Astrocyte of the cerebellum (primary cell): ENCODE measurements at regions not wholly inside any gene's neighbourhood (a gene's known extent, or its start where the extent isn't known, plus 50 kb on each side); places are given as distances from the start of the nearest gene placed in this dataset.
"Not testable (repeated sequence)": the region's sequence is repeated elsewhere in the genome, so short reads cannot be mapped to it uniquely, and the experiment has no call there.

Experiments used
- DNase-seq: peaks from one replicate; pipeline ENCODE4 v3.0.0-alpha.2; 2011; ENCODE audit warnings: low read depth
- H3K4me3 ChIP-seq: 2 replicates; pipeline ENCODE4 v1.5.1; 2011; ENCODE audit warnings: mild to moderate bottlenecking, low read depth, low read length, moderate library complexity
- in situ Hi-C: cut with HindIII; loops from 2 replicates; pipeline ENCODE4 v1.10.0; 2017; ENCODE audit warnings: low sequenced_read_pairs
- TF ChIP-seq, protein P1 (sequence below): IDR thresholded peaks from 2 replicates; pipeline ENCODE4 v1.5.1; 2012; ENCODE audit warnings: low read length, low read depth, moderate library complexity, mild to moderate bottlenecking; ENCODE audit errors: missing control alignments

DNA sequence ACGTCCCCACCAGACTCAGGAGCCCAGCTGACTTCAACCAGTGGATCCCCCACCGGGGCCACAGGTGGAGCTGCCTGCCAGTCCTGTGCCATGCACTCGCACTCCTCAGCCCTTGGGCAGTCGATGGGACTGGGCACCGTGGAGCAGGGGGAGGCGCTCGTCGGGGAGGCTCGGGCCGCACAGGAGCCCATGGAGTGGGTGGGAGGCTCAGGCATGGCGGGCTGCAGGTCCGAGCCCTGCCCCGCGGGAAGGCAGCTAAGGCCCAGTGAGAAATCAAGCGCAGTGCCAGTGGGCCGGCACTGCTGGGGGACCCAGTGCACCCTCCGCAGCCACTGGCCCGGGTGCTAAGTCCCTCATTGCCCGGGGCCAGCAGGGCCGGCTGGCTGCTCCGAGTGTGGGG is 52.3 kb upstream of the LRRC30 start:
- DNase-seq, in situ Hi-C loops, H3K4me3 ChIP-seq: not testable (repeated sequence)

DNA sequence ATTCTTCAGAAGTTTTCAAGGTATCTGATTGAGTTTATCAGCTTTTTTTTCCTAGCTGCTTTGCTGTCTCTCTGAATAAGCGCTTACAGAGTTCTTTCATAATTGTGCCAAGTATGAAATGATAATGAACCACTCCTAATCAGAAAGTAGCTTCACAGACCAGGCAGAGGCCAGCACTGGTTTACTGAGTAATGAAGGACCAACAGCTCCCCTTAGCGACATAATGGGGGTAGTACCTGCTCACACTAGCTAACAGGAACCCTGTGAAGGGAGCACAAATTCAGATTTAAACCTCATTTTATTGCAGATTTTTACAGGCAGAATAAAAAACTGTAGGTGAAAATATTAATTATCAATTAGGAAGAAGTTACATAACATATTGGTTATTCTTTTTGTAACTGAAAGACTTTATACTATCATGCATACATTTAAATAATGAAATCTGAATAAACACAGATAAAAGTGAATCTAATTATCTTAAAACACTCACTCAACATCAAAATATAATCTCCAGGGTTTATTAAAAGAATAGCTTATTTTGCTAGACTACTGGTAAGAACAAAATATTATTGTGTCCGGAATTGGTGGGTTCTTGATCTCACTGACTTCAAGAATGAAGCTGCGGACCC is 53.7 kb upstream of the LRRC30 start:
- TF ChIP-seq, protein P1, sequence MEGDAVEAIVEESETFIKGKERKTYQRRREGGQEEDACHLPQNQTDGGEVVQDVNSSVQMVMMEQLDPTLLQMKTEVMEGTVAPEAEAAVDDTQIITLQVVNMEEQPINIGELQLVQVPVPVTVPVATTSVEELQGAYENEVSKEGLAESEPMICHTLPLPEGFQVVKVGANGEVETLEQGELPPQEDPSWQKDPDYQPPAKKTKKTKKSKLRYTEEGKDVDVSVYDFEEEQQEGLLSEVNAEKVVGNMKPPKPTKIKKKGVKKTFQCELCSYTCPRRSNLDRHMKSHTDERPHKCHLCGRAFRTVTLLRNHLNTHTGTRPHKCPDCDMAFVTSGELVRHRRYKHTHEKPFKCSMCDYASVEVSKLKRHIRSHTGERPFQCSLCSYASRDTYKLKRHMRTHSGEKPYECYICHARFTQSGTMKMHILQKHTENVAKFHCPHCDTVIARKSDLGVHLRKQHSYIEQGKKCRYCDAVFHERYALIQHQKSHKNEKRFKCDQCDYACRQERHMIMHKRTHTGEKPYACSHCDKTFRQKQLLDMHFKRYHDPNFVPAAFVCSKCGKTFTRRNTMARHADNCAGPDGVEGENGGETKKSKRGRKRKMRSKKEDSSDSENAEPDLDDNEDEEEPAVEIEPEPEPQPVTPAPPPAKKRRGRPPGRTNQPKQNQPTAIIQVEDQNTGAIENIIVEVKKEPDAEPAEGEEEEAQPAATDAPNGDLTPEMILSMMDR, result peak; percentile 91
- peak; percentile 63 for DNase-seq
- in situ Hi-C loops, result no loop called here
- H3K4me3 ChIP-seq, result no peak overlapping the region

DNA sequence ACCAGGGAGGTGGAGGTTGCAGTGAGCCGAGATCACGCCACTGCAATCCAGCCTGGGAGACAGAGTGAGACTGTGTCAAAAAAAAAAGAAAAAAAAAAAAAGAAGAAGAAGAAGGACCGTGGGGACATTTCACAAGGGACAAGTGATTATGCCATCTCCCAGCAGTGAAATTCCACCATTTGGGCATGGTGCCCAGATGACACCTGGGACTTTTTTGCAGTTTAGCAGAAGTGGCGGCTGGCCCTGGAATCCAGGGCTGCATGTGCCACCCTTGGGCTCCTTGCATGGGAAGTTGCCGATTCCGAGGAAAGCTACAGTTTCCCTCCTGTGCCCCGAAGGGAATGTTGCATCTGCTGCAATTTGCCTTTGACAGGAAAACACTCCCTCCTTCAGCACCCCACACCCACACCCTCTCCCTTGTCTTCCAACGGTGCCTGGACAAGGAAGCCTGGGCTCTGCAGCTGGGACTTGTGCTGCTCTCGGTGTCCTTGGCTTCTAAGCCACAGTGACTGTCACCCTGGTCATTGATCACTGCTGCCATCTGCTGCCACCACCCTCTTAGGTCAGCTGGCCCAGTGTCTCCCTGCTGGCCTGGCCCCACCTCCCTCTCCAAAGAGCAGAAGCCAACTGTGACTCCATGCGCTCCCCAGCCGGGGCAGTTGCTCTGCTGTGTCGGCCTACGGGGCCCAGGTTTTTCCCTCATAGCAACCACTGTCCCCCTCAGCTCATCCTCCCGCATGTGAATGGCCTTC is 56.4 kb upstream of the LRRC30 start:
- TF ChIP-seq, protein P1, result no peak
- H3K4me3 ChIP-seq, result no peak overlapping the region
- in situ Hi-C loops, result no loop called here
- no peak for DNase-seq

DNA sequence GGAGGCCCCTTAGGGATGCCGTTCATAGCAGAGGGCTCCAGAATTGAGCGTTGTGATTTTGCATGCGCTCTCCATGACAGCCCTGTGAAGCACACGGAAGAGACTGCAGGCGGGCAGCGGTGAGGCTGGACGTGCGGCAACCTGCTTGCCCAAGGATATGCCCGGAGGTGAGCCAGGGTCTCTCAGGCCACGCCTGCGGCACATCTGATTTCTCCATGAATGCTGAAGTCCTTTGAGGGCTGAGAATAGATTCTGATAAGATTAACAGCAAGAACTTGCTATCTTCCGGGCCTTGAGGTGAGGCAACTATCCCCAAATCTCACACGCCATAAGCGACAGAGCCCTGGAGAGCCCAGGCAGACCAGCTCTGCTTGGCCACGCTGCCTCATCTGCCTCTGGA is 55.6 kb upstream of the LAMA1 start:
- in situ Hi-C loops, result no loop called here
- H3K4me3 ChIP-seq, result no peak overlapping the region
- TF ChIP-seq, protein P1, result no peak

DNA sequence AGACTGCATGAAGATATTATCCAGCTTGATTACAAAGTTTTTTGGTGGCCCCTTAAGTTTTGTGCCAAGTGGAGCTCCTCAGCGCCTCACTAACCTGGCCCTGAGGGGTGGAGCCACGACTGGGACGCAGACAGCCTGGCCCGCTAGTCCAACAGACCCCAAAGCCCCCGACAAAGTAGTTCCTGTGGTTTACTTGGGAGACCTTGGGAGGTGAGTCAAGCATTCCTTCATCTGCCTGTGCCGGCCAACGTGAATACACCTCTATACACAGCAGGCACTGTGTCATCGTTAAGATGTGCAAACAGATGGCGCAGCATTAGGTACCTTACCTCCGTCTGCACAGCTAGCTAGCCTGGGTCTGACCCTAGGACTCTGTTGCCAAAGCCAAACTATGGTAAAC is 55.0 kb upstream of the LAMA1 start:
- no peak overlapping the region for H3K4me3 ChIP-seq
- no peak for DNase-seq
- in situ Hi-C loops, result no loop called here
- TF ChIP-seq, protein P1, result no peak

More for the DNA sequence above, 55.6 kb upstream of the LAMA1 start:
- no peak for DNase-seq

DNA sequence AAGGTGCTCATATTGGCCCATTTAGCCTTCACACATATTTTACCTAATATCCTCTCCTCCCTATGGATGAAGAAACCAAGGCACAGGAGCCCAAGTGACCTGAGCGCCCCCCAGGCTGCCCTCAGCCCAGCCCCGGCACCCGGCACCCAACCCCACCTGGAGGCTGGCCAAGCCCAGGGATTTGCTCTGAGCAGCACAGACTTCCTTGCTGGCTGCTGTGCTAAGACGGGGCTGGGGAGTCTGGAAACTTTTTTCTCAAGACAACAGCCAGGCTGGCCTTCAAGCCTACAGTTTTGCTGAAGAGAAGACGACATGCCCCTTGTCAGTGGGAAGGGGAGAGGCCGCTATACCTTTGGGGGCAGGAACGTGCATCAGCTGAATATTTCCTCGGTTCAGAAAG is 52.7 kb upstream of the LAMA1 start:
- no peak for DNase-seq
- no peak overlapping the region for H3K4me3 ChIP-seq
- TF ChIP-seq, protein P1, result no peak
- in situ Hi-C loops, result no loop called here

DNA sequence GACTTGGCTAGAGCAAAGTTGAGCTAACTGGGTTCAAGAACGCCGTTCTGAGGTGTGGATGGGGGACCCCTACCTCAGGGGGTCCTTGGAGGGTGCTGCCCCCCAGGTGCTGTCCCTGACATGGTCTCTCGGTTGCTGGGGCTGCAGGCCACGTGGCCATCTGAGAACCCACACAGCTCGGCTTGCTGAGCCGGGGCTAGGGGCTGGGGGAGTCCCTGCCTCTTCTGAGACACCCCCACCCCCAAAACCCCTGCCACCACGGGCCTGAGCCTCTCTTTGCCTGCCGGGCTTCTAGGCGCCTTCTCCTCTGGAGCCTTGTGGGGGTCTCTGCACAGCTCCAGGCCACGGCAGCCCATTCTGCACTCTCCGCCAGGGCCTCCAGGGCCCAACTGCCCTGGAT is 52.0 kb upstream of the LAMA1 start:
- DNase-seq, result no peak
- in situ Hi-C loops, result loop anchor here (10.0 kb wide), 1 partner anchor 215 kb away; no protein-coding TSS in a partner anchor
- TF ChIP-seq, protein P1, result no peak
- no peak overlapping the region for H3K4me3 ChIP-seq
